ENCODE measurements at regions not wholly inside any gene's neighbourhood (a gene's known extent, or its start where the extent isn't known, plus 50 kb on each side); places are given as distances from the start of the nearest gene placed in this dataset.

DNA sequence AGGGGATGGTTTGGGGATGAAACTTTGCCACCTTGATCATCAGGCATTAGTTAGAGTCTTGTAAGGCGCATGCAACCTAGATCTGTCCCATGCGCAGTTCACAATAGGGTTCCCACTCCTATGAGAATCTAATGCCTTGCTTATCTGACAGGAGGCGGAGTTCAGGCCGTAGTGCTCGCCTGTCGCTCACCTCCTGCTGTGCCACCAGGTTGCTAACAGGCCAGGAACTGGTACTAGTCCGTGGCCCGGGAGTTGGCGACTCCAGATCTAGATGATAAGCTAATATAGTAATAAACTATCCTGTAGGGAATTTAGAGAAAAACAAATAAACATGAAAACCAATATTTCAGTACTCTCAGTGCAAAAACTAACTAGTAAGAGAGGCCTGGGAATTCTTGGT is 155.4 kb upstream of the ANO5 start:
- under 1% methylated on average over 9 of the region's 9 CpGs for WGBS (ENCODE audit: insufficient coverage, low coverage, missing lambda C conversion rate)
- H3K9me1 ChIP-seq (ENCODE audit: control insufficient read depth, insufficient read depth, low read length), result no peaks in the 10 kb centered on the region
- H2AFZ ChIP-seq (ENCODE audit: low read depth, low read length), result no peak overlapping the region
- intact Hi-C loops (cut with micrococcal nuclease), result no loop called here
- H3K27ac ChIP-seq (ENCODE audit: extremely low read depth, low read depth, low read length), result no peak overlapping the region
- H3K9ac ChIP-seq (ENCODE audit: insufficient read depth in 1 of 2, low read depth in 2 of 2, low read length in 2 of 2), result no peak overlapping the region
- DNase-seq (ENCODE audit: extremely low read depth in 1 of 4, low spot score in 3 of 4) (no peak), FAIRE-seq (no peak), ATAC-seq (no peak)
- H3K4me2 ChIP-seq (ENCODE audit: insufficient read depth, low read length), result no peak overlapping the region
- POLR2A ChIA-PET, result no interaction called here
- TF ChIP-seq OTX1 (CRISPR knock-in tag; IDR thresholded peaks at IDR 0.05), result no peak
- TF ChIP-seq MCM3 (IDR thresholded peaks at IDR 0.05), result no peak
- no peak for TF ChIP-seq DMBX1 (CRISPR knock-in tag; IDR thresholded peaks at IDR 0.05; ENCODE audit: borderline replicate concordance)
- TF ChIP-seq BMI1 (IDR thresholded peaks at IDR 0.05; ENCODE audit: low read length), result no peak
- TF ChIP-seq PCBP1 (IDR thresholded peaks at IDR 0.05; ENCODE audit: low read depth, low read length, poor library complexity, severe bottlenecking), result no peak
- in situ Hi-C loops (cut with MboI), result no loop called here
- no TSS peak for BruUV-seq (replicated peaks)
- H3K36me3 ChIP-seq (ENCODE audit: control insufficient read depth, insufficient read depth, low read length), result no peaks in the 10 kb centered on the region
- H3K9me3 ChIP-seq (replicated peaks; ENCODE audit: control insufficient read depth, insufficient read depth, low read depth, low read length), result no peaks in the 10 kb centered on the region
- no peaks in the 10 kb centered on the region for H3K4me1 ChIP-seq (replicated peaks in 1 of 2; ENCODE audit: control insufficient read depth in 2 of 2, insufficient read depth in 2 of 2, low read length in 2 of 2)
- CTCF ChIA-PET (ENCODE audit: low intra/inter-chr PET ratio), result no interaction called here
- no peaks in the 10 kb centered on the region for H4K20me1 ChIP-seq (replicated peaks; ENCODE audit: control insufficient read depth, insufficient read depth, low read length)
- H3K27me3 ChIP-seq (ENCODE audit: control insufficient read depth in 2 of 2, insufficient read depth in 2 of 2, low read length in 2 of 2), result no peaks in the 10 kb centered on the region
- H3K79me2 ChIP-seq (ENCODE audit: control insufficient read depth, insufficient read depth, low read length), result no peaks in the 10 kb centered on the region
- no peak overlapping the region for H3K4me3 ChIP-seq

DNA sequence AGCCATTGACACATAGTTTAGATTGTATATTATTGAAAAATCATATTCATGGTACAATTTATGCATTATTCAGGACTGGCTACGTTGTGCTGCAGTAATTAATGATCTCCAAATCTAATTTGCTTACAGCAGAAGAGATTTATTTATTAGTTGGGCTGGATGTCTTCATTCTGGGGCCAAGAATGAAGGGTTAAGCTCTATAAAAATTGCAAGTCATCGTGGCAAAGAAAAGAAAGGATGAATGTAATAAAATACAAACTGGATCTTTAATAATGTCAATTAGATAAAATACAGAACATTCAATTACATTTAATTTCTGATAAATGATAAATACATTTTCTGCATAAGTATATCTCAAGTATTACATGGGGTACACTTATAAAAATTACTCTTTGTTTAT is 151.8 kb upstream of the ANO5 start:
- no peaks in the 10 kb centered on the region for H3K36me3 ChIP-seq (ENCODE audit: control insufficient read depth, insufficient read depth, low read length)
- no peaks in the 10 kb centered on the region for H3K4me1 ChIP-seq (replicated peaks in 1 of 2; ENCODE audit: control insufficient read depth in 2 of 2, insufficient read depth in 2 of 2, low read length in 2 of 2)
- BruUV-seq (replicated peaks), result no TSS peak
- H3K9me1 ChIP-seq (ENCODE audit: control insufficient read depth, insufficient read depth, low read length), result no peaks in the 10 kb centered on the region
- H3K4me3 ChIP-seq, result no peak overlapping the region
- in situ Hi-C loops (cut with MboI) (no loop called here), intact Hi-C loops (cut with micrococcal nuclease) (no loop called here)
- no peak overlapping the region for H3K27ac ChIP-seq (ENCODE audit: extremely low read depth, low read depth, low read length)
- 0 out of 2 replicates have a peak, but pooled peaks cover 2% of the 10 kb centered on the region for H3K9me3 ChIP-seq (replicated peaks; ENCODE audit: control insufficient read depth, insufficient read depth, low read depth, low read length)
- FAIRE-seq (no peak), DNase-seq (ENCODE audit: extremely low read depth in 1 of 4, low spot score in 3 of 4) (no peak), ATAC-seq (no peak)
- H3K9ac ChIP-seq (ENCODE audit: insufficient read depth in 1 of 2, low read depth in 2 of 2, low read length in 2 of 2), result no peak overlapping the region
- POLR2A ChIA-PET, result no interaction called here
- 0% methylated on average over 2 of the region's 2 CpGs for WGBS (ENCODE audit: insufficient coverage, low coverage, missing lambda C conversion rate)
- no peaks in the 10 kb centered on the region for H3K79me2 ChIP-seq (ENCODE audit: control insufficient read depth, insufficient read depth, low read length)
- H2AFZ ChIP-seq (ENCODE audit: low read depth, low read length), result no peak overlapping the region
- H3K27me3 ChIP-seq (ENCODE audit: control insufficient read depth in 2 of 2, insufficient read depth in 2 of 2, low read length in 2 of 2), result no peaks in the 10 kb centered on the region
- no peak overlapping the region for H3K4me2 ChIP-seq (ENCODE audit: insufficient read depth, low read length)
- no peaks in the 10 kb centered on the region for H4K20me1 ChIP-seq (replicated peaks; ENCODE audit: control insufficient read depth, insufficient read depth, low read length)
- CTCF ChIA-PET (ENCODE audit: low intra/inter-chr PET ratio), result no interaction called here
- TF ChIP-seq, protein P1, sequence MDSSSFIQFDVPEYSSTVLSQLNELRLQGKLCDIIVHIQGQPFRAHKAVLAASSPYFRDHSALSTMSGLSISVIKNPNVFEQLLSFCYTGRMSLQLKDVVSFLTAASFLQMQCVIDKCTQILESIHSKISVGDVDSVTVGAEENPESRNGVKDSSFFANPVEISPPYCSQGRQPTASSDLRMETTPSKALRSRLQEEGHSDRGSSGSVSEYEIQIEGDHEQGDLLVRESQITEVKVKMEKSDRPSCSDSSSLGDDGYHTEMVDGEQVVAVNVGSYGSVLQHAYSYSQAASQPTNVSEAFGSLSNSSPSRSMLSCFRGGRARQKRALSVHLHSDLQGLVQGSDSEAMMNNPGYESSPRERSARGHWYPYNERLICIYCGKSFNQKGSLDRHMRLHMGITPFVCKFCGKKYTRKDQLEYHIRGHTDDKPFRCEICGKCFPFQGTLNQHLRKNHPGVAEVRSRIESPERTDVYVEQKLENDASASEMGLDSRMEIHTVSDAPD (CRISPR knock-in tag; IDR thresholded peaks at IDR 0.05), result no peak
- no peak for TF ChIP-seq ZNF134 (CRISPR knock-in tag; conservative IDR thresholded peaks at IDR 0.05)
- TF ChIP-seq, protein P2, sequence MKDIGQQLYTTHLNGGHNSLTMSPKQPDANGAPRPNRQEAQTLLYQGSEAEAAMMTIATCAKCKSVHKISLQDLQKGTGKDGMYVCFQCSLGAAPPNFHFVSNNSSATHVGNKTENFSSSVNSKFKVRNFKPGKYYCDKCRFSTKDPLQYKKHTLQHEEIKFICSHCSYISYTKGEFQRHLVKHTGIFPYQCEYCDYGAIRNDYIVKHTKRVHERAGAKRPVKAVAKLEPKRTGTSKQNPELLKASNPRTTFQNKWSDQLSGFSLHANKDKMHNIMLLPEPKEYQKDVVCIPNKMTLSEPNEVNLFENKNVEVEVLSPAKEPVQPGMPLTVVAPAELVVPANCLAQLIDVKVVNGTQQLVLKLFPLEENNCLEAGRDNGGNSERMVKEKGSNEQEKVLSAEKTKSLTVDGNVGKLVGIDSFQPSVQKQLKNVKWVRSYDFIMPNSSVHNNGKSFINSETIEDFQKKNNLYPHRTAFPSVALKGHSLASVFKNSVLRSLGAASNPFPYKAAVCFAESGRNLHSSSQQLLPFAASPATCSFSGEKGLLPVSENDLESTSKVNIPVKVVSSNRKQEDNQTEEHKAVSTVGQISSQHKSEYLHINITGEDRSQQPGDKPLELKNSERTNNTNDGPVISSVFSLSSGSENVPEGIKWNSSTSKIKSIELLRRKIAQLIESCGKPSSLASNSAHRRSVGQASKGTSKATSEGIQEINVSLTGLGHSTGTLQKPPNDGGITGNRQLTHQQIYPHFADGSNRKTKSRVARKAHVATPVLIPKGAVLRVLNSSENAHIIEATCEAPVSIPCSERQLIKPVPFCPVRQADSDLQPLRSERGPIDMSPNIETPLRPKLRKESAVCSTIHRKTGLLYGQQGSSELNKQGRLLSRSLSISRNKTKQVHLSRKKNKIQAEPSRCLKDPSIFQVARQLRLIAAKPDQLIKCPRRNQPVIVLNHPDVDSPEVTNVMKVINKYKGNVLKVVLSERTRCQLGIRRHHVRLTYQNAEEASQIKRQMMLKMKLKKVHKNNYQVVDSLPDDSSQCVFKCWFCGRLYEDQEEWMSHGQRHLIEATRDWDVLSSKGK (CRISPR knock-in tag; IDR thresholded peaks at IDR 0.05), result no peak
- TF ChIP-seq PURB (CRISPR knock-in tag; IDR thresholded peaks at IDR 0.05; ENCODE audit: low read depth), result no peak
- TF ChIP-seq HNRNPH1 (optimal IDR thresholded peaks at IDR 0.05; ENCODE audit: low read depth, low read length), result no peak
- no peak for TF ChIP-seq CBX8 (IDR thresholded peaks at IDR 0.05; ENCODE audit: borderline replicate concordance, extremely low read depth, low read depth, low read length, poor library complexity, severe bottlenecking)
